Neutrophil (primary cell): ENCODE measurements at regions not wholly inside any gene's neighbourhood (a gene's known extent, or its start where the extent isn't known, plus 50 kb on each side); places are given as distances from the start of the nearest gene placed in this dataset.
"Not testable (repeated sequence)": the region's sequence is repeated elsewhere in the genome, so short reads cannot be mapped to it uniquely, and the experiment has no call there.

Experiments
- H3K27ac ChIP-seq: fragments of 200-600 bp; sonication (generic); 2 replicates; pipeline ENCODE4 v1.5.1; 2016; ENCODE audit warnings: mild to moderate bottlenecking, moderate library complexity
- H3K27me3 ChIP-seq: fragments of 200-600 bp; sonication (generic); 2 replicates; pipeline ENCODE4 v1.6.0; 2016; ENCODE audit warnings: mild to moderate bottlenecking
- H3K36me3 ChIP-seq: fragments of 200-600 bp; sonication (generic); 2 replicates; pipeline ENCODE4 v1.5.1; 2017
- H3K4me1 ChIP-seq, 2 experiments: fragments of 200-600 bp in 1 of 2; sonication (generic) in 1 of 2; 1 replicate in 1 of 2; 2 replicates in 1 of 2; pipeline versions ENCODE4 v1.5.1 to v1.6.1; 2013 to 2016; ENCODE audit warnings: low read depth in 1 of 2, low read length in 1 of 2, mild to moderate bottlenecking in 1 of 2, moderate library complexity in 1 of 2; ENCODE audit not compliant: control insufficient read depth in 1 of 2, insufficient read depth in 1 of 2
- H3K4me3 ChIP-seq, 2 experiments: fragments of 200-600 bp in 1 of 2; sonication (generic) in 1 of 2; 1 replicate in 1 of 2; 2 replicates in 1 of 2; pipeline ENCODE4 v1.5.1; 2013 to 2016; ENCODE audit warnings: low read depth in 1 of 2, low read length in 1 of 2, mild to moderate bottlenecking in 1 of 2, moderate library complexity in 1 of 2
- H3K9me3 ChIP-seq: fragments of 200-600 bp; sonication (generic); 2 replicates; pipeline ENCODE4 v1.5.1; 2016

- H3K4me3 ChIP-seq, H3K36me3 ChIP-seq, H3K9me3 ChIP-seq, H3K27me3 ChIP-seq, H3K27ac ChIP-seq: not testable (repeated sequence)
- peaks cover 11% of the 10 kb centered on the region in 2 experiments for H3K4me1 ChIP-seq
Measured at GRCh38 chr9:41783070-41783810, 346.0 kb downstream of the CNTNAP3B start.

DNA sequence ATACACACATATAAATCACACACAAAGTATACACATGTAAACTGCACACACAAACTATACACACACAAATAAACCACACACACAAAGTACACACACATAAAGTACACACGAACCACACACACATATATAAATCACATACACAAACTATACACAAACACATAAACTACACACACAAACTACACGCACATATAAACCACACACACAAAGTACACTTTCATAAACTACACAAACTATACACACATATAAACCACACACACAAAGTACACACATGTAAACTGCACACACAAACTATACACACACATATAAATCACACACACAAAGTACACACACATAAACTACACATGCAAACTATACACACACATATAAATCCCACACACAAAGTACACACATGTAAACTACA is 347.3 kb downstream of the CNTNAP3B start:
- not testable (repeated sequence) for H3K9me3 ChIP-seq, H3K4me3 ChIP-seq, H3K27me3 ChIP-seq, H3K4me1 ChIP-seq, H3K36me3 ChIP-seq, H3K27ac ChIP-seq

DNA sequence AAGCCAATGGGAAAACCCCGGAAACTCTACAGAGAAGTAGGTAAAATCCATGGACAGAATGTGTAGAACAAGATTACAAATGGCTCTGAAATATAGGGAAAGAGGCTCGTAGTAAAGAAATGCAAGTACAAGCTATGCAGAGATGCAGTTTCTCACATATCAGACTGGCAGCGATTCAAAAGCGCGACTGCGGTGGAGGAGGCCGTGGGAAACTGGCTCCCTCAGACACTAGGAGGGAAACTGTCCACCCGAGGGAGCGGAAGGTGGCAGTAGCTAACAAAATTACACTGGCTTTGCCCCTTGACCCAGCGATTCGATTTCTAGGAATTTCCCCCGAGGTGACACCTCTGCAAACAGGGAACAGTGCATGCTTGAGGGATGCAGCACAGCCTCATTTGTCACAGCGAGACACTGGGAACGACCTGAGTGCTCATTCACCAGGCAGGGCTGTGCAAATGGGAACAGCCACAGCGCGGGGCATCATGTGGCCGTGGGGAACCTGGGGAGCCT is 349.3 kb downstream of the CNTNAP3B start:
- H3K9me3 ChIP-seq, H3K27me3 ChIP-seq, H3K27ac ChIP-seq, H3K4me3 ChIP-seq, H3K4me1 ChIP-seq, H3K36me3 ChIP-seq: not testable (repeated sequence)

DNA sequence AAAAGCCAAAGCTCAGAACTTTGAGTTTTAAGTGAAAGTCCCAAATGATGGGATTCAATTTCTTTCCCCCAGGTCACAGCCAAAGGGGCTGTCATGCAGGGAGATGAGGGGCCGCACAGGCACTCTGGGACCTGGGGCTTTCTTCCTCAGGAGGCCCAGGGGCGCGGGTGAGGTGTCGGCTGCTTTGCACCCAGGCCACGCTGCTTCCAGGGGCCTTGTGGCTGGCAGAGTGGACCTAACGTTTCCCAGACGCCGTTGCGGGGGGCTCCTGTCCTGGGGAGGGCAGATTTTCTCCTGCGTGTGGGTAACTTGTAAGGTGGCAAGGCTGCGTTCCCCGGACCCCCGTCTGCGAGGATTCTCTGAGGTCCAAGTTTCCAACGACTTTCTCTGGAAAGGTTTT is 350.0 kb downstream of the CNTNAP3B start:
- not testable (repeated sequence) for H3K27ac ChIP-seq, H3K4me3 ChIP-seq, H3K4me1 ChIP-seq, H3K36me3 ChIP-seq, H3K27me3 ChIP-seq, H3K9me3 ChIP-seq

DNA sequence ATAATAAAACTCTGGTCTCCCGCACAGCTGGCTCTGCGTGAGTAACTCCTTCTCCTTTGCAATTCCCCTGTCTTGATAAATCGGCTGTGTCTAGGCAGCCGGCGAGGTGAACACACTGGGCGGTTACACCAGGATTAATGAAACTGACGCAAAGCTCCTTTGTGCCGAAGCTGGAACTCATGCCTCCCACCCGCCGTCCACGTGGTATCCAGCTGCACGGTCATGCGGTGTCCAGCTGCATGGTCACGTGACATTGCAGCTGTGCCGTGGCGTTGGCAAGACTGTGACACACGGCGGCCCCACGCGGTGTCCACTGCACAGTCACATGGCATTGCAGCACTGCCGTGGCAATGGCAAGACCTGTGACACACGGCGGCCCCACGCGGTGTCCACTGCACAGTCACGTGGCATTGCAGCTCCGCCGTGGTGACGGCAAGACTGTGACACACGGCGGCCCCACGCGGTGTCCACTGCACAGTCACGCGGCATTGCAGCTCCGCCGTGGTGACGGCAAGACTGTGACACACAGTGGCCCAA is 350.6 kb downstream of the CNTNAP3B start:
- H3K27me3 ChIP-seq, H3K27ac ChIP-seq, H3K4me1 ChIP-seq, H3K4me3 ChIP-seq, H3K36me3 ChIP-seq, H3K9me3 ChIP-seq: not testable (repeated sequence)

DNA sequence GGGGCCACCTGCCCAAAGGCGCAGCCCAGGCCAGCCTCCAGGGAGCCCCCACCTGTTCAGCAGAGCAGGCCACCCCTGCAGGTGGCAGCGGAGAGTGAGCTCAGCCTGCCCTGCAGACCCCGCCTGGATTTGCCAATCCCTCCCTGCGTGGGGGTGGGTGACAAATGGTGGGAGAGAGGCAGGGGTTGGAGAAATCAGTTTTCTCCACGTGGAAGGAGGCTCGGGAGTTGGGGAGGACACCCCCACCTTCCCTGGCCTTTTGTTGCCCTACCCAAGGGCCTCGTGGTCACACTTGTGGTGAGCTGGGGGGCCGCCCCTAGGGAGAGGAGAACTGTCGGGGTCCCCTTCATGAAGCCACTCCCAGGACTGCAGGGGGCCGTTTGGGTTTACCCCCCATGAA is 351.7 kb downstream of the CNTNAP3B start:
- not testable (repeated sequence) for H3K4me3 ChIP-seq, H3K27ac ChIP-seq, H3K36me3 ChIP-seq, H3K4me1 ChIP-seq, H3K9me3 ChIP-seq, H3K27me3 ChIP-seq

DNA sequence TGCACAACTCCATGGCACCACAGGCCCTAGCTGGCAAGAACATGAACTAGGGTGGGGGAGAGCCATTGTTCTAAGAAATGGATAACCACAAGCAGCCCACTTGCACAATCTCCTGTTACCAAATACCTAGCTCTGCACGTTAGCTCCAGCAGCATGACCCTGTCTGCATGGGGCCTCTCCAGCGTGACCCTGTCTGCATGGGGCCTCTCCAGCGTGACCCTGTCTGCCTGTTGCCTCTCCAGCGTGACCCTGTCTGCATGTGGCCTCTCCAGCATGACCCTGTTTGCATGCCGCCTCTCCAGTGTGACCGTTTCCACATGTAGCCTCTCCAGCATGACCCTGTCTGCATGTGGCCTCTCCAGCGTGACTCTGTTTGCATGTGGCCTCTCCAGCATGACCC is 356.7 kb downstream of the CNTNAP3B start:
- H3K4me3 ChIP-seq, H3K9me3 ChIP-seq, H3K36me3 ChIP-seq, H3K27me3 ChIP-seq, H3K4me1 ChIP-seq: not testable (repeated sequence)
- H3K27ac ChIP-seq: peak overlapping the region; percentile 41

DNA sequence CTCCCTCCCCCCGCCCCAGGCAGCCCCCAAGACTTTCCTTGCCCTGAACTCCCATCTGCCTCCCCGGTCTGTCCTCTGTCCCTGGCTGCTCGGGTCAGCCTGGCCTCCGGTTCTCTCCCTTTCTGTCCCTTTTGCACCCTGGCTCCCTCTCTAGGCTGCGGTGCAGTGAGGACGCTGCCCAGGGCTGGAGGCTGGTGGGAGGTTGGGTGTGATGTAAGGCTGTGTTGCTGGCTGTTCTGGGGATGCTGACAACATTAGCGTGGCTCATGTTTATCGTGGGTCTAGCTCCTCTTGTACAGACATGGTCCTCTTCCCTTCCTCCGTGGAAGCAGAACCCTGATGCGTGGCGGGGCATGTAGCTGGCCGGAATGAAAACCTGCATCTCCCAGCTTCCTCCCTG is 357.5 kb downstream of the CNTNAP3B start:
- not testable (repeated sequence) for H3K4me1 ChIP-seq, H3K4me3 ChIP-seq, H3K36me3 ChIP-seq, H3K9me3 ChIP-seq, H3K27me3 ChIP-seq
- peak overlapping the region; percentile 64 for H3K27ac ChIP-seq

DNA sequence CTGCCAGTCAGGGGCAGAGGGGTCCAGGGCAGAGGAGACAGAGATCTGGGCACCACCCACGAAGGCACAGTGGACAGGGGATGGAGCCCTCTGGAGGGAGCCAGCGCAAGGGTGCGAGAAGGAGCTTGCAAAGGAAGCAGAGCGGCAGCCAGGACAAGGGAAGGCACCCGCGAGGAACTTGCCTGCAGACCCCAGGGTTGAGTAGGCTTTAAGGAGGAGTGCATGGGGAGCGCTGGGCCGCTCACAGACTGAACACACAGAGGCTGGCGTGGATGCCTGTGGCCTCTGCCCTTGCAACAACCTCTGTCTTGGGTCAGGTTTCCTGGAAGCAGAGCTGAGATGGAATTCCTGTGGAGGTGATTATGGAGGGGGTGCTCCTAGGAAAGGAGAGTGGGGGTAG is 374.4 kb downstream of the CNTNAP3B start:
- not testable (repeated sequence) for H3K36me3 ChIP-seq, H3K9me3 ChIP-seq, H3K4me3 ChIP-seq, H3K27ac ChIP-seq, H3K4me1 ChIP-seq, H3K27me3 ChIP-seq

- H3K4me3 ChIP-seq, H3K4me1 ChIP-seq, H3K27ac ChIP-seq, H3K36me3 ChIP-seq, H3K9me3 ChIP-seq, H3K27me3 ChIP-seq: not testable (repeated sequence)
Measured at GRCh38 chr9:41754403-41754802, 374.8 kb downstream of the CNTNAP3B start.

DNA sequence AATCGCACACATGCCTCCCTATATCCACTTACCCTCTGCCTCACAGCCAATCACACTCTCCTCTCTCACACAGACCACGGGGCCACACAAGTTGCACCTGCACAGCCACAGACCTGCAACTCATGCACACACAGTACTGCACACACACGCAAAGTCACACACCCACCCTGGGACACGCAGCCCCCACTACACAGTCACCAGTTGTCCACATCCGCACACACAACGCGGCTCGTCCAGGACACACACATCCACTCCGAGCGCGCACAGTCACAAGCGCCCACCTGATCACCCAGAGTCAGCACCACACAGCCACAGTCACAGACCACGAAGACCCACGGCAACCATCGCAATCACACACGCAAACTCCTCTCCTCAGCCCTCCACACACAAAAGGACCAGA is 387.3 kb downstream of the CNTNAP3B start:
- not testable (repeated sequence) for H3K36me3 ChIP-seq, H3K9me3 ChIP-seq, H3K27ac ChIP-seq, H3K4me1 ChIP-seq, H3K4me3 ChIP-seq, H3K27me3 ChIP-seq

GRCh38 chr9:41741173-41741572 is 388.1 kb downstream of the CNTNAP3B start:
- H3K27ac ChIP-seq, H3K36me3 ChIP-seq, H3K4me1 ChIP-seq, H3K4me3 ChIP-seq, H3K27me3 ChIP-seq, H3K9me3 ChIP-seq: not testable (repeated sequence)

DNA sequence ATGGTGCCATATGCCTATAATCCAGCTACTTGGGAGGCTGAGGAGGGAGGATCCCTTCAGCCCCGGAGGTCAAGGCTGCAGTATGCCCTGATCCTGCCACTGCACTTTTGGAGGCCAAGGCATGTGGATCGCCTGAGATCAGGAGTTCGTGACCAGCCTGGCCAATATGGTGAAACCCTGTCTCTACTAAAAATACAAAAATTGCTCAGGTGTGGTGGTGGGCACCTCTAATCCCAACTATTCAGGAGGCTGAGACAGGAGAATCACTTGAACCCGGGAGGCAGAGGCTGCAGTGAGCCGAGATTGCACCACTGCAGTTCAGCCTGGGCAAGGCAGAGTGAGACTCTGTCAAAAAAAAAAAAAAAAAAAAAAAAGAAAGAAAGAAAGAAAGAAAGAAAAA is 390.5 kb downstream of the CNTNAP3B start:
- not testable (repeated sequence) for H3K4me3 ChIP-seq, H3K27ac ChIP-seq, H3K27me3 ChIP-seq, H3K36me3 ChIP-seq, H3K4me1 ChIP-seq, H3K9me3 ChIP-seq

DNA sequence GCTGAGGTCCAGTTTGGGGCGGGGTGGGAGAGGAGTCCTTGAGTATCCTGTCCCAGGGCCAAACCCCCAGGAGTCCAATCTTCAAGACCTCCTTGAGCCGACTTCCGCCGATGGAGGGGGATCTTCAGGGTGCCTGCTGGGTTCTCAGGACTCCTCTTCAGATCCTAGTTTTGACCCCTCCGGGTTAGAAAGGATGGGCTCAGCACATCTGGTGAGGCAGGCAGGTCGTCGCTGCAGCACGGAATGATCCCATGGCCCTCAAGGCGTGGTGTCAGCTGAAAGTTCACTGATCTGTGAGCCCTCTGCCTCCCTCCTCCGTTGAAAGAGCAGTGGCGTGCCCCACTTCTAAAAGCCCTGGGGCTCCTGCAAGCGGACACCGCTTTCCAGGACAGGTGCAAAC is 430.0 kb downstream of the CNTNAP3B start:
- H3K4me1 ChIP-seq, H3K27me3 ChIP-seq, H3K36me3 ChIP-seq, H3K27ac ChIP-seq, H3K9me3 ChIP-seq, H3K4me3 ChIP-seq: not testable (repeated sequence)
